ENCODE measurements at regions not wholly inside any gene's neighbourhood (a gene's known extent, or its start where the extent isn't known, plus 50 kb on each side); places are given as distances from the start of the nearest gene placed in this dataset.

DNA sequence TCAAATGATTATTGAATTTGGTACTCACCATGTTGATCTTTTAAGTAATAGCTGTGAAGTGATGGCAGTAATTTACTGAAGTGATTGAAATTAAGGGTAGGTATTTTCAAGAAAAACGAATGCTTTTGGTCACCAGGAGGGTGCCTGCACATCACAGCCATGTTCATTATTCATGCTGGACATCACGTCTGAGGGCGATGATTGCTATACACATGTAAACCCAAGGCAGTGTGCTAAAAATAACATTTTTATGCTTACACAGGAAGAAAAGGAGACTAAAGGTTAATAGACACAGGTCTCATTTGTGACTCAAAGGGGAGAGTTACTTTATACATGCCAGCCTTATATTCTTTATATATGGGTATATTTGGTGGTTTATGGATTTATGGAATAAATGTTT is 1146.0 kb downstream of the NLGN4X start:
- Histone ChIP-seq H3K36me3 (ENCODE audit: control insufficient read depth in 4 of 4, insufficient read depth in 3 of 4, low read depth in 1 of 4, low read length in 3 of 4) (no peaks in the 10 kb centered on the region), H3K9ac (ENCODE audit: low read depth in 1 of 2, low read length in 2 of 2) (no peak overlapping the region), H3K4me3 (ENCODE audit: low read depth in 1 of 3, low read length in 3 of 3) (no peak overlapping the region), H3K4me1 (ENCODE audit: control insufficient read depth in 4 of 4, insufficient read depth in 4 of 4, low read length in 3 of 4) (no peaks in the 10 kb centered on the region), H3K27ac (ENCODE audit: low read depth in 1 of 2, low read length in 2 of 2) (no peak overlapping the region), H3K27me3 (ENCODE audit: control insufficient read depth in 4 of 4, insufficient read depth in 4 of 4, low read length in 3 of 4) (no peaks in the 10 kb centered on the region), H3K9me3 (ENCODE audit: control insufficient read depth in 4 of 4, low read length in 3 of 4) (peaks cover 0 to 2% (median 0%) of the 10 kb centered on the region in 4 donors)
- TF ChIP-seq SP1 (IDR thresholded peaks at IDR 0.05) (no peak), FOXA2 (IDR thresholded peaks at IDR 0.05) (no peak), RXRA (IDR thresholded peaks at IDR 0.05) (no peak), YY1 (IDR thresholded peaks at IDR 0.05) (no peak), NR2F2 (IDR thresholded peaks at IDR 0.05) (no peak), EGR1 (IDR thresholded peaks at IDR 0.05; ENCODE audit: low read depth in 2 of 2) (no peak), GABPA (IDR thresholded peaks at IDR 0.05 in 1 of 2, conservative IDR thresholded peaks at IDR 0.05 in 1 of 2) (no peak), RAD21 (IDR thresholded peaks at IDR 0.05) (no peak), JUND (IDR thresholded peaks at IDR 0.05) (no peak), FOXA1 (IDR thresholded peaks at IDR 0.05) (no peak), HNF4A (conservative IDR thresholded peaks at IDR 0.05) (no peak)
- TF ChIP-seq, protein P1, sequence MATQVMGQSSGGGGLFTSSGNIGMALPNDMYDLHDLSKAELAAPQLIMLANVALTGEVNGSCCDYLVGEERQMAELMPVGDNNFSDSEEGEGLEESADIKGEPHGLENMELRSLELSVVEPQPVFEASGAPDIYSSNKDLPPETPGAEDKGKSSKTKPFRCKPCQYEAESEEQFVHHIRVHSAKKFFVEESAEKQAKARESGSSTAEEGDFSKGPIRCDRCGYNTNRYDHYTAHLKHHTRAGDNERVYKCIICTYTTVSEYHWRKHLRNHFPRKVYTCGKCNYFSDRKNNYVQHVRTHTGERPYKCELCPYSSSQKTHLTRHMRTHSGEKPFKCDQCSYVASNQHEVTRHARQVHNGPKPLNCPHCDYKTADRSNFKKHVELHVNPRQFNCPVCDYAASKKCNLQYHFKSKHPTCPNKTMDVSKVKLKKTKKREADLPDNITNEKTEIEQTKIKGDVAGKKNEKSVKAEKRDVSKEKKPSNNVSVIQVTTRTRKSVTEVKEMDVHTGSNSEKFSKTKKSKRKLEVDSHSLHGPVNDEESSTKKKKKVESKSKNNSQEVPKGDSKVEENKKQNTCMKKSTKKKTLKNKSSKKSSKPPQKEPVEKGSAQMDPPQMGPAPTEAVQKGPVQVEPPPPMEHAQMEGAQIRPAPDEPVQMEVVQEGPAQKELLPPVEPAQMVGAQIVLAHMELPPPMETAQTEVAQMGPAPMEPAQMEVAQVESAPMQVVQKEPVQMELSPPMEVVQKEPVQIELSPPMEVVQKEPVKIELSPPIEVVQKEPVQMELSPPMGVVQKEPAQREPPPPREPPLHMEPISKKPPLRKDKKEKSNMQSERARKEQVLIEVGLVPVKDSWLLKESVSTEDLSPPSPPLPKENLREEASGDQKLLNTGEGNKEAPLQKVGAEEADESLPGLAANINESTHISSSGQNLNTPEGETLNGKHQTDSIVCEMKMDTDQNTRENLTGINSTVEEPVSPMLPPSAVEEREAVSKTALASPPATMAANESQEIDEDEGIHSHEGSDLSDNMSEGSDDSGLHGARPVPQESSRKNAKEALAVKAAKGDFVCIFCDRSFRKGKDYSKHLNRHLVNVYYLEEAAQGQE (IDR thresholded peaks at IDR 0.05), result no peak
- TF ChIP-seq, protein P2, sequence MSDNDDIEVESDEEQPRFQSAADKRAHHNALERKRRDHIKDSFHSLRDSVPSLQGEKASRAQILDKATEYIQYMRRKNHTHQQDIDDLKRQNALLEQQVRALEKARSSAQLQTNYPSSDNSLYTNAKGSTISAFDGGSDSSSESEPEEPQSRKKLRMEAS (IDR thresholded peaks at IDR 0.05), result no peak
- TF ChIP-seq, protein P3, sequence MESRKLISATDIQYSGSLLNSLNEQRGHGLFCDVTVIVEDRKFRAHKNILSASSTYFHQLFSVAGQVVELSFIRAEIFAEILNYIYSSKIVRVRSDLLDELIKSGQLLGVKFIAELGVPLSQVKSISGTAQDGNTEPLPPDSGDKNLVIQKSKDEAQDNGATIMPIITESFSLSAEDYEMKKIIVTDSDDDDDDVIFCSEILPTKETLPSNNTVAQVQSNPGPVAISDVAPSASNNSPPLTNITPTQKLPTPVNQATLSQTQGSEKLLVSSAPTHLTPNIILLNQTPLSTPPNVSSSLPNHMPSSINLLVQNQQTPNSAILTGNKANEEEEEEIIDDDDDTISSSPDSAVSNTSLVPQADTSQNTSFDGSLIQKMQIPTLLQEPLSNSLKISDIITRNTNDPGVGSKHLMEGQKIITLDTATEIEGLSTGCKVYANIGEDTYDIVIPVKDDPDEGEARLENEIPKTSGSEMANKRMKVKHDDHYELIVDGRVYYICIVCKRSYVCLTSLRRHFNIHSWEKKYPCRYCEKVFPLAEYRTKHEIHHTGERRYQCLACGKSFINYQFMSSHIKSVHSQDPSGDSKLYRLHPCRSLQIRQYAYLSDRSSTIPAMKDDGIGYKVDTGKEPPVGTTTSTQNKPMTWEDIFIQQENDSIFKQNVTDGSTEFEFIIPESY (IDR thresholded peaks at IDR 0.05), result no peak
- TF ChIP-seq, protein P4, sequence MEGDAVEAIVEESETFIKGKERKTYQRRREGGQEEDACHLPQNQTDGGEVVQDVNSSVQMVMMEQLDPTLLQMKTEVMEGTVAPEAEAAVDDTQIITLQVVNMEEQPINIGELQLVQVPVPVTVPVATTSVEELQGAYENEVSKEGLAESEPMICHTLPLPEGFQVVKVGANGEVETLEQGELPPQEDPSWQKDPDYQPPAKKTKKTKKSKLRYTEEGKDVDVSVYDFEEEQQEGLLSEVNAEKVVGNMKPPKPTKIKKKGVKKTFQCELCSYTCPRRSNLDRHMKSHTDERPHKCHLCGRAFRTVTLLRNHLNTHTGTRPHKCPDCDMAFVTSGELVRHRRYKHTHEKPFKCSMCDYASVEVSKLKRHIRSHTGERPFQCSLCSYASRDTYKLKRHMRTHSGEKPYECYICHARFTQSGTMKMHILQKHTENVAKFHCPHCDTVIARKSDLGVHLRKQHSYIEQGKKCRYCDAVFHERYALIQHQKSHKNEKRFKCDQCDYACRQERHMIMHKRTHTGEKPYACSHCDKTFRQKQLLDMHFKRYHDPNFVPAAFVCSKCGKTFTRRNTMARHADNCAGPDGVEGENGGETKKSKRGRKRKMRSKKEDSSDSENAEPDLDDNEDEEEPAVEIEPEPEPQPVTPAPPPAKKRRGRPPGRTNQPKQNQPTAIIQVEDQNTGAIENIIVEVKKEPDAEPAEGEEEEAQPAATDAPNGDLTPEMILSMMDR (IDR thresholded peaks at IDR 0.05; ENCODE audit: low read depth, low read length, missing input control), result no peak
- no peak for DNase-seq (ENCODE audit: low spot score)
- WGBS, result 71% methylated on average over 3 of the region's 3 CpGs

DNA sequence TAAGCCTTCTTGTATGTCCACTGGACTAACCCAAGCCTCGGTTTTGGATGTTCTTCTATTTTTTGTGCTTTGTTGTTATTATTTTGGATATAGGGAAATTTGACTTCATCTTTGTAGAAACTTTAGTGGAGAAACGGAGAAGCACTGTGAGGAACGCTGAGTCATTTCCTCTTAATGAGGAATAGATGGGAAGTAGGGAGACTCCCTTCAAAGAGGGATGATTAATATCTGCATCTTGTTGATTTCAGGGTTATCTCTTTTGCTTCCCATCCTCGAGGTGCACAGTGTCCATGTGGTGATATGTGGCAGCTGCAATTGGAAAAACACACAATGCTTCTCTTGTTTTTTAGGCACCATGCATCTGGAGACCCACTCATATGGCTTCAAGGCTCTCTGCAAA is 1147.9 kb downstream of the NLGN4X start:
- Histone ChIP-seq H3K27me3 (ENCODE audit: control insufficient read depth in 4 of 4, insufficient read depth in 4 of 4, low read length in 3 of 4) (no peaks in the 10 kb centered on the region), H3K36me3 (ENCODE audit: control insufficient read depth in 4 of 4, insufficient read depth in 3 of 4, low read depth in 1 of 4, low read length in 3 of 4) (no peaks in the 10 kb centered on the region), H3K4me3 (ENCODE audit: low read depth in 1 of 3, low read length in 3 of 3) (no peak overlapping the region), H3K4me1 (ENCODE audit: control insufficient read depth in 4 of 4, insufficient read depth in 4 of 4, low read length in 3 of 4) (no peaks in the 10 kb centered on the region), H3K27ac (ENCODE audit: low read depth in 1 of 2, low read length in 2 of 2) (no peak overlapping the region), H3K9me3 (ENCODE audit: control insufficient read depth in 4 of 4, low read length in 3 of 4) (peaks cover 0 to 2% (median 0%) of the 10 kb centered on the region in 4 donors), H3K9ac (ENCODE audit: low read depth in 1 of 2, low read length in 2 of 2) (no peak overlapping the region)
- DNase-seq (ENCODE audit: low spot score), result no peak
- 51% methylated on average over 4 of the region's 4 CpGs for WGBS
- no peak for TF ChIP-seq EGR1 (IDR thresholded peaks at IDR 0.05; ENCODE audit: low read depth in 2 of 2)
- TF ChIP-seq, protein P1 (IDR thresholded peaks at IDR 0.05), result no peak
- TF ChIP-seq HNF4G (IDR thresholded peaks at IDR 0.05), result no peak

Measured in liver (tissue), 8 donors.